ENCODE measurements at regions not wholly inside any gene's neighbourhood (a gene's known extent, or its start where the extent isn't known, plus 50 kb on each side); places are given as distances from the start of the nearest gene placed in this dataset.
A peak's percentile ranks its signal among the peaks of the same experiment; 100 is the strongest.

DNA sequence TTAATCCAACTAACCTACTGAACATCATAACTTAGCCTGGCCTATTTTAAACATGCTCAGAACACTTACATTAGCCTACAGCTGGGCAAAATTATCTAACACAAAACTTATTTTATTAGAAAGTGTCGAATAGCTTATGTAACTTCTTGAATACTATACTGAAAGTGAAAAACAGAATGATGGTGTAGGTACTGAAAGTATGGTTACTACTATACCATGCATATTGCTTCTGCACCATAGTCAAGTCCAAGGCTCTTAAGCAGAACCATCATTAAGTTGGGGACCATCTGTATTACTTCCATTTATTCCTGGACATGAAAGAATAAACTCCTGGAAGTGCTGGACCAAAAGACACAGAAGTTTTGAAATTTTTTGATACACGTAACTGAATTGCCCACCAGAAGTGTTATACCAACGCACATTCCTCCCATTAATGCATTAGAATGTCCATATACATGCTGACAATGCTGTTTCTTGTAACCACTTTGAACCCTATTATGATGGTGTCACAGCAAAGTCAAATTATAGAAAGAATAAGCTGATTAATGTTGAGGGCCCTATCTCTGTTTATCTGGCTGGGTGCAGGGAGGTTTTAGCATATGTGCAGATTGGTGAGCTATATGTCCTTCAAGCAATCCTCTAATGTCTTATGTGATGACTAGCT lies 375.7 kb downstream of the ACTL7B start:
- DNase-seq = no peak

DNA sequence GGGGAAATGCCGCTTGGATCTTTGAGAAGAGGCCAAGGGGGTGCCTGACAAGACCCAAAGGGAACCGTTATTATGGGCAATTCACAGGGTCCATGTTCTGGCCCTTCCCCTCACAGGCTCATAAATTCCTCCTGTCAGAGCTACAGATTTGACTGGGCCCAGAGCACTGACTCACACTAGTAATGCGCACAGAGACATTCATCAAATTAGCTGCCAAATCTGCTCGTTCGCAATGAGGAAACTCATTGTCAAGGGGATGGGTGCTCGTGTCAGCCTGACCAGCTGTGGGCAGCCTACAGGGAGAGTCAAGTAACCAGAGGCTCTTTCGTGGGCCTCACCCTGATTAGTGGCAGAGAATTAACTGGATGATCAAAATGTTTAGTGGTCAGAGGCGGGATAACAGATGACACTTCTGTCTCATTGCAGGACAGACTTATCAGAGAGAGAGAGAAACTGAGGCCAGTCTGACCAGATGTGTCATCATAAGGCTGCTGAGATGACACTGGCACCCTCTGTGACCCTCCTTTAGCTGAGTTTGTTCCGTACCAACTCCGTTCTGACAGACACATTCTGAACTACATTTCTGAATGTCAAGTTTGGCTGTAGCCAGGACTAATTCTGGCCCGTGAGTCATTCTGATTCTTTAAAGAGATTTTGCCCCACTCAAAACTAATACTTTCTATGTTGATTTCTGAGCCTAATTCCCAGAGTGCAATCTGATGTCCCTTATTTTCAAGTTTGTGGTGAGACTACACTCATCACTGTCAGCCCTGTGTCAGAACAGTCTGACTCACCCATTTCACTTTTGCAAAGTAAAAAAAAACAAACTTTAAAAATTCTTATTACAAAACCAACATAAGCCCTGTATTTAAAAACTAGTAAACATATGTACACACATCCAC lies 377.1 kb downstream of the ACTL7B start:
- DNase-seq = no peak

DNA sequence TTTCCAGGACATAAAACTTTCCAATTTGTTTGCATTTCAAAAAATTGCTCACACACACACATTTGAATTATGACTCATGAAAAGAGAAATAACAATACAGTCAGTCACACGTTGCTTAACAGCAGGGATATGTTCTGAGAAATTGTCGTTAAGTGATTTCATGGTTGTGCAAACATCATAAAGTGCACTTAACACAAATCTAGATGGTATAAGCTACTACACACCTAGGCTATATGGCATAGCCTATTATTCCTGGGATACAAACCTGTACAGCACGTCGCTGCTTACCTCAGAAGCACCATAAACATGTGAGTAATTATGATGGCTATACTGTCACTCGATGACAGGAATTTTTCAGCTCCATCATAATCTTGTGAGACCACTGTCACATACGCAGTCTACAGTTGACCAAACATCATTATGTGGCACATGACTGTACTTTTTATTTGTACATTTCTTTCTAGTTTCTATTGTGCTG lies 378.2 kb downstream of the ACTL7B start:
- no peak for DNase-seq

DNA sequence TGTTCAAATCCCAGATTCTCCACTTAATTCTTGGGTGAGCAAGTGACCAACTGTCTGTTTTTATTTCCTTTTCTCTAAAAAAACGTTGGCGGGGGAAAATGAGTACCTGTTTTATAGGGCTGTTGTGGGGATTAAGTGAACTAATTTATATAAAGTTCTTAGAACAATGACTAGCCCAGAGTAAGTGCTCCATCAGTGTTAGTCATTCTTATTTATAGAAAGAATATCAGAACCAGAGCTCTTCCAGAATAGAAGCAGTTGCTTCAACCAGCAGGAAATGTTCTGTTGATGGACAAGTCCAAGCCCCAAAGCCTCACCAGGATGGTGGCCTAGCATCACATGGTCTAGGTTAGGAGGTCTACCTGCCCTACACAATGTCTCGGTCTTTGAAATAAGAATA lies 379.2 kb downstream of the ACTL7B start:
- DNase-seq = no peak

DNA sequence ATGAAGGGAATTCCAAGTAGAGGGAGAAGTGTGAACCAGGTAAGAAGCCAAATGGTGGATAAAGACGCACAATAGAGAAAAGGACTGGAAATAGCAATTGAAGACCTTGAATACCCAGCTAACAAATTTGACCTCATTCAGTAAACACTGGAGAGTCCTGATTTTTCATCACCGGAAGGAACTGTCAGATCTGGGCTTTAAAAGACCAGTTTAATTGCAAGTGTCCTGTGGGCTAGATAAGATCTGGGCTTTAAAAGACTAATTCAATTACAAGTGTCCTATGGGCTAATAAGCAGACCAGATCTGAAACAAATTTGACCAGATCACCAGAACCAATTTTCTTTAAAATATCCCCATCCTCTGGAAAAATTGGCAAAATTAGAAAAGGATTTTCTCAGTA lies 380.0 kb downstream of the ACTL7B start:
- no peak for DNase-seq

DNA sequence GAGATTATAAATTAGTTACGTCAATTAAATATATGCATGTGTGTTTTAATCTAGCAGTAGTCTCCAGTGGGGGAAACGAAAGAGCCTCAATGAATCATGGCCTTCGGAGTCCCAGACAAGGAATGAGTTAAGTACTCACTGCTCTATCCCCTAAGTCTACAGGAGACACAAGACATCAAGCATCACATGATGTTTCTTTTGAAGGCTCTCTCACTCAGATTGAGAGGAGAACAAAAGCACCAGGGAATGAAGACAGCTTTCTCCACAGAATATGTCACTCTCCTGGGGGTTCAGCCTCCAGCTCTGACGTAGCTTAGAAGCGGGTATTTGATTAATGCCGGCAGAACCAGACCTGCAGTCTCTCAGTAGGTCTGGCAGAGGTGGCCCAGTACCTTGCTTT lies 381.4 kb downstream of the ACTL7B start:
- no peak for DNase-seq

DNA sequence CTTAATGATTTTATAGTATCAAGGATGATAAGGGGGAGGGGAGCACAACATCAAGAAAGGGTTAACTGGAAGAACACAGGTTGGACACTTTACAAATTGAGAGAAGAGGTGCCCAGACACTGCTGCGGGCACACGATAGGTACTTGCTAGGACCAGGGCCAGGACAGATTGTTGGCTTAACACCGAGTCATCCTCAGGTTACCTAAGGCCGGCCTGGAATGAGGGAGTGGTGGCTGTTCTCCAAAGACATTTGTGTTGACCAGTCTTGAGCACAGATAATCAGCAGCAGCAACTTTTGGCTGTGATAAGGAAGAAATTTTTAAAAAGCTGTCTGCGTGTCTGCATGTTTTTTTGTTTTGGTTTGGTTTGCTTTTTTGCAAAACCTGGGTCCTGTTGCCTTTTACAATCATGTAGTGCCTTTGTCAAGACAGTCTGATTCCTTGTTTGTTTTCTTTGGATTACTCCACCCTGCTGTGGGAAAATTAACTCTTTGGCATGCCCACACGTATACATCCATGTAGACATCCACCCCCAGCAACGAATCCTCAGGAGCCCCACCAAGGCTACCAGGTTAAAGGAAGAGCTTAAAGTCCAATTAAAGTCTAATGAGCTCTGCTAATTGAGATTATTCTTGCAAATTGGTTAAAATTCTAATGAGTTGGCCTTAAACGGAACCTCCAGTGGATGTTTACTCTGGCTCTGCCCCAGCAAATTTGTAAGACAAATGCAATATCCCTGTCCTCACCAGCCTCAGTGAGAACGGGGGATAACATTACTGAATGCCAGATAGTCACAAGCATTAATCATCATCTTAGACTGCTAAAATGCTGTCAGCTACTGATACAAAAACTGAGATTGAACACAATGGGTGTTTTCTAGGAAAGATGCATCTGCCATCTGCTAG lies 382.3 kb downstream of the ACTL7B start:
- DNase-seq = no peak

DNA sequence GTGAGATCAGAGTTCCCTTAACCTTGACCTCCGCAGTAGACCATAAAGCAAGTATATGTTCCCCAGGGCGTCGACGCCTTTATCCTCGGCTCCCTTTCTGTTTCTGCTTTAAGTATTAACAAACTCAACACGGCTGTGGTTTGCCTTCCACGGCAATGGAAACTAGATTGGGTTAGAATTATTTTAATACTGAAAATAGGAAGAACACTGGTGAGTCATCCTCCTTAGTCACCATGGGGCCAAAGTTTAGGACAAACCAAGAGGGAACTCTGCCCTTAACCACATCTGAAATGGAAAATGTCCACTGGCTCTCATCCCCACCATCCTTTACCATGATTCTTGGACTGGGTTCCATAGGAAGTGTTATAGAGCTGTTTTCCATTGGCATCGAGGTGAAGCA lies 386.1 kb downstream of the ACTL7B start:
- no peak for DNase-seq

DNA sequence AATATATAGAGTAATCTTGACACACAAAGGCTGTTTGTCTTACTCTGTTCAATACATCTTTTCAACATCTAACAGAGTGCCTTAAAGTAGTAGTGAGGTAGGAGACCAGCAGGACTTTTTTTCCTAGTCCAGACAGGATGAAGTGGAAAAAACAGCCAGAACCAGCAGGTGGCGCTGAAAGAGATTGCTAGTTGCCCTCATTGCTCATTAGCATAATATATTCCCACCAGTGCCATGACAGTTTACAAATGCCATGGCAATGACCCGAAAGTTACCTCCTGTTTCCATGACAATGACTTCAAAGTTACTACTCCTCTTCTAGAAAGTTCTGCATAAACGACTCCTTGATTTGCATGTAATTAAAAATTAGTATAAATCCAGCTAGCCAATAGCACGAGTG lies 387.4 kb downstream of the ACTL7B start:
- DNase-seq = no peak

DNA sequence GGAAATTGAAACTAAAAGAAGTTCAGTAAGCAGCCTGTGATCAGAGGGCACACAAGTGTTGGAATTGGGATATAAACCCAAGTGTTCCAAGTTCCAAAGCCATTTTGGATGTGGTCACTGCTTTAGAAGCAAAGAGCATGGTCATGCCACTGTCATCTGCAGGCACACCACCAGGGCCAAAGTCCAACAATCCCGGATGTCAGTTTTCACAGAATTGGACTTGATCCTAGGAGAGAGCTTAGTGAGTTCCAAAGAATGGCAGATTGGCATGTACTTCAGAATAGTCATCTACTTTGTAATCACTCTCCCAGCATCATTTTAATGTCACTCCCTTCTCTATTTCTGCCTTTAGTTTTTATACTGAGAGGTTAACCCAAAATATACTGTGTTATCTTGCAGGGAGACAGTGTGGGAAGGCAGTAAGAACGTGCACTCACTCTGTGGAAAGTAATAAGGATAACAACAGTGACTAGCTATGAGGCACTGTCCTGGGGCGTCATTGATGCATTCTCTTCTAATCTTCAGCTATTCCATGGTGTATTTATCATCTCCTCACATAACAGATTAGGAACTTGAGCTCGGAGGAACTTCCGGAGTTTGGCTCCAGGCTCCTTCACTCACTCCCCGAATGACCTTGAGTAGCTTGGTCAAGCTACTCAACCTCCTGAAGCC lies 388.0 kb downstream of the ACTL7B start:
- peak; percentile 28 for DNase-seq

DNA sequence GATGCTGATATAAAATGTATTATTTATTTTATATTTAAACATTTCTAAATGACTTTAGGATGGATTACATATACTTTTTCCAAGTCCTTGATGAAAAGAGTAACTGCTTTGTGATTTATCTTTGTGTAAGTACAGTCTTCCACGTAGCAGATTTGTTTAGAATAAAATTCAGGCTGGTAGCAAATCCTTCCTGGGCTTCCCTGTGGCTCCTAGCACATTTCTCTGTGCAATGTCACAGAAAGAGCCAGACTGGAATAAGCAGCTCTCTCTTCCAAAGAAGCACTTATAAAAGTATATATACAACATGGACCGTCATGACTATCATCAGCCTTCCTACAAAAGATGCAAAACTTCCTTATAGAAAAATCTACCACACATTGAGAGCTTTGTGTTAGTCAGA lies 388.6 kb downstream of the ACTL7B start:
- DNase-seq = no peak

DNA sequence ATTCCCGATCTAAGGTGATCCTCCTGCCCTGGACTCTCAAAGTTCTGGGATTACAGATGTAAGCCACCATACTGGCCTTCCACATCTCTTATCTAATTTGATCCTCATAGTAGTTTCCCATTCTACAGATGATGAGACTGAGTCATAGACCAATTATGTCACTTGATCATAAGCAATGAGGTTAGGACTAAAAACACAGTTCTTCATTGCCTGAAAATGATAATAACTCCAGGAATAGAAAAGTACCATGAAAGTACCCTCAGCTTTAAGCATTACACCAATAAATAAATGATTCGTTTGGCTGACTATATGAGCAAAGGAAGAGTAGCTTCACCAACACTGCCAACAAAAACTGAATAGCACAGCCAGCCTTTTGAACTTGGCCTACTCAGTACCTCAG lies 389.5 kb downstream of the ACTL7B start:
- no peak for DNase-seq

DNA sequence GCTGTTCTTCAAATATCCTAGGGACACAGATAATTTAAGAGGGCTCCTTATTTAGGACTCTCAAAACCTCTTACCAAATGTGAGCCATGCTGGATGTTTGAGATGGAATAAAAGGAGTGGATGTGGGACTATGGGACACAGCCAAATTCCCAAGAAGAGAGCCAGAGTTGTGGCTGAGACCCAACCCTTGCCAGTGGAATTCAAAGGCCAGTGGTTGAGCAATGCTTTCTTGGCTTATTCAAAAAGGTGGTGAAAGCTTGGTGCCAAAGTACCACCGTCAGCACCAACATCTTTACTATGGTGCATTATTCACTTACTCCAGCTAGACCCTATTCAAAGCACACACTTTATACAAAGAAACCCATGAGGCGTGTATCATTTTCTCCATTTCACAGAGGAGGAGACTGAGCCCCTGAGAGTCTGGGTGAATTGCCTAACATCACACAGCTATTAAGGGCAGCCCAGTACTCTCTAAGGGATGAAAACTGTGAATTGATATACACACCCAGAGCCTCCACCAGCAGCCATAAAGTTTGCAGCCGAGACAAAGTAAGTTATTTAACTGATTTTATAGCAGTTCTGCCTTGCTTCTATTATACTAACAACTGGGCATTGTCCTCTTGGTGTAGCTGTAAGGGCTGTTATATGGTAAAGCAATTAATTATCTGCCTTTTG lies 391.7 kb downstream of the ACTL7B start:
- no peak for DNase-seq

DNA sequence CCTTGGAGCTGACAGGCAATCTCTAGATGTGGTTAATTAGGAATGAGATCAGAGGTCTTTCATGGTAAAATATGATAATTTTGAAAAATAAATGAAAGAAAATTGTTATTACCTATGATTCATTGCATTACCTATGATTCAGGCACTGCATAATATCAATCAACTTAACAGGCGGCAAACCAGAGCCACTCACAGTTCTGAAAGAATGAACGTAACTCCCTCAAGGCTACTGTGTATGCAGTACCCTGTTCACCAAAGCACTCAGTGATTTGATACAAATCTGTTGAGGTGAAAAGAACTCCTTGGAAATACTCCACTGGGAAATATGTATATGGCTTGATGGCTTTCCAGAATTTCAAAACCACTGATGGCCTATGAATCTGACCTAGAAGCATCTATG lies 398.9 kb downstream of the ACTL7B start:
- DNase-seq = no peak

DNA sequence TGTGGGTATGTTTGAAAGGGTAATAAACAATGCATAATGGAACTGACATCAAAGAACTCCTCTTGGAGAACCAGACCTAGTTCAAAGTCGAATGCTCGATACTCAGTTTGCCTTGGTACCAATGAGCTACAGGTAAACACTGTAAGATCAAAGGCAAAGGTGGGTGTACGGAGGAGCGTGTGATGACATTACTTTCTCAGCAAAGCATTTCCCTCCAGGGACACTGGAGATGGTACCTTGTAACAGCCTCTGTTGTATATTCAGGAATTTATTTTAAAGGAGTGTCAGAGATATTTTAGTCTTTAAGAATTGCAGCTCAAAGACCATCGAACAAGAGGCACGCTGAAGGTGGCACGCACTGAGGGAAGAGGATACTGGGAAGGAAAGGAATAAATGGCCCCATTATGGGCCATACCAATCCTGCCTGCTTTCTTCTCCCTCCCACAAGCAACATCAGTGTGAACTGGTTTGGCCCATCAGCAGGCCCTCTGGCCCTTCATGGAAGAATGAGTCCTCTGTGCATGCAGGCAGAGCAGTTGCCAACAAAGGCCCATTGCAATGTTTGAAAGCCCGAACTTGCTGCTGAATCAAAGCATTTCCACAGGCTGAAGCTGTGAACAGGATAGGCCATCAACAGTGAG lies 410.2 kb downstream of the ACTL7B start:
- no peak for DNase-seq

DNA sequence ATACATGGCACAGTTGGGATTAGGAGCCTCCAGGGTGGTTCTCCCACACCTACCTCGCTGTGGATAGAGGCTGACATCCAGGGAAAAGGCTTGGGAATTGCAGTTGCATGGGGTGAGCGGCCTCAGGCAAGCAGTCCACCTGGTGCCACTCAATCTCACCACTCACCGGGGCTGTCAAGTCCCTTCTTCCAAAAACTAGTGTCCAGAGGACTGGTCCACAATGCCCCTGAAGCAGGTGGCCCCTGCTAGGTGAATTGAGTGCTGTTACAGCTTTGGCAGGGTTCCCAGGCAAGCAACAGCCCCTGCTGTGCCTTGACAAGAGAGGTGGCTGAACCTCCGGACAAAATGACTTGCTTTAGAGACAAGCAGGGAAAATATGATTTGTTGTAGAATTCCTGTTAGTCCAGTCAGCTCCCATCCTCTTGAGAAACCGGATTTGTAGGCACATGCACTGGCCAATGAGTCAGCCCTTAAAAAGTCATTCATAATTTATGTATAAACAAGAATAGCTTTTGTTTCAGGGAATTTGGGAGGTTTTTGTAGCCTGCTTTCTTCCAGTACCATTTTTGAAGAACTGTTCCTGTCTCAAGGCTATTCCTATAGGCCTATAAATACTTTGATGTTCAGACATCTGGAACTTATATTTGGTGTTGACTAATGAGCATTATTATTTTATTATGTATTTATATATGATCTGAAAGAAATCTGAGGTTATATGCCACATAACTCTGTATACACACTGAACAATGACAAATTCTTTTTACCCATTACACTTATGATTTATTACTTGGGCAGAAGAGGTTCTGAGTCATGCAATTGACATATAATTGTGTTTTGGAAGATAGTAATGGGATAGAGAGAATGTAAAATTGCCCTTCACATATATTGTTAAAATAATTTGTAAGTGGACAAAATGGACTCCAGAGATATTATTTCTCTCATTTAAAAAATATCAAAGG lies 411.1 kb downstream of the ACTL7B start:
- DNase-seq = no peak

DNA sequence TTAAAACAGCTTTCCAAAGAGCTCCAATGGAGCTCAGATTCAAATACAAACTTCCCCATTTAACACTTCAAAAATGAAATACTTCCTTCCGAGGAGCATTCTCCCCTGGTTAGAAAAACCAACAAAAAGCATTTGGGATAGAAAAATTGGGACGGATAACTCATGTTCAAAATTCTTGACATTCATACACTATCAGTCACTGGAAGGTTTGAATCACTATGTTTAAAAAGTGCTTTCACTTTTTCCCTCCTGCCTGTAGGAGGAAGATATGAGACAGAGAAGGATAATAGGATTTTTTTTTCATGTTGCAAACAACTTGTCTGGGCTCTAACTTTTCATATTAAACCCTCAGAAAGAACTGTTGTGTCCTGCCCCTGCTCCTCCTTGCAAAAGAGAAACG lies 412.0 kb downstream of the ACTL7B start:
- no peak for DNase-seq

DNA sequence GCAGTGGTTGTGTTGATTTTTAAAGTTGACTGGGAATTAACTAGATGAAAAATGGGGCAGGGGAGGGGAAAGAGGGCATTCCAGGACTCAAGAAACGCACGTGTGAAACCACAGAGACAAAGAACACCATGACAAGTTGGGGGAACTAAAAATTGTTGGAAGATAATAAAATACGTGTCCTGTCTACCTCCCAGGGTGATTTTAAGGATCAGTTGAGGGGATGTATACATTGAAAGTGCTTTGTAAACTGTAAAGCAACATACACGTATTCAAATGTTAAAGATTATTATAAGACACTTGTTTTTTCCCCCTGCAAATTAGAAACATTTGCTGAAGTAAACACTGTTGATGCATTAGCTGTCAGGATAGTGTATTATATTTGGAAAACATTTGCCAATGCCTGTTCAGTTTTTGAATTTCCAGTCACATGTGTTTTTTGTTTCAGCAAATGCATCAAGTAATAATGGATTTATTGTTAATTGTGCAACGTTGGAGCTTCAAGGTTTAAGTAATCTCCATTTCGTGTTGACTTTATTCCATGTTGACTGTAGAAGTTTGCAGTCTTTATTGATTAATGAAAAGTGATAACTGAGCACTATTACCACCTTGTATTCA lies 412.7 kb downstream of the ACTL7B start:
- no peak for DNase-seq

DNA sequence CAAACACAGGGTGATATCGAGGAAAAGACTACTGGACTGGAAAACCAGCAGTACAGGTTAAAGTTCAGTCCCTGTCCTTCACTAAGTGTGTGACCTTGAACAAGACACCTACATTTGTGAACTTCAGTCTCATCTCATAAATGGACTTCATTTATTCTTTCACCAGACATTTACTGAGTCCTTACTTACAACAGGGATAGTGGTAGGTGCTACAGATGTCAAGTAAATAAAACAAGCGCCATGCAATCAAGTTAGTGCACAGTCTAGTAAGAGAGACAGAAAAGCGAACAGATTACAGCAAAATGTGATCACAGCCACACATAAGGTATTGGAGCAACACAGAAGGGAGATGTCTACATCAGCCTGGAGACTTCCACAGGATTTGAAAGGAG lies 413.2 kb downstream of the ACTL7B start:
- no peak for DNase-seq

DNA sequence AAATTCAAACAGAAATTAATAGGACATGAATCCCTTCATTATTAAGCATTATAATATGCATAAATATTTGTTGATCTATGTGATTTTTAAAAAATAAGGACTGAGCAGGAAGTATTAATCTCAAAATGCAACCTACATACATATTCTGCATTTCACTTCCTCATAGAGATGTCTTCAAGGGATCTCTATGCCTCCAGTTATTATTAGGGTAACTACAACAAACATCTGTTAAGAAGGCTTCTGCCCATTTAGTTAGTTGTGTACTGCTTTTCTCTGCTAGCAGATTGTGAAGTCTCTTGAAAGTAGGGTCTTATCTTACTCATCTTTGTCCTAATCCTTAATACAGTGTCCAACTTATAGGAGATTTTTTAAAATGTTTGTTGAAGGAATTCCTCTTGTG lies 414.1 kb downstream of the ACTL7B start:
- DNase-seq = no peak

Measured in femur (tissue), 1 donor.